Activated CD8-positive, alpha-beta memory T cell treated with anti-CD3 and anti-CD28 coated beads, Interleukin-2, amount 50 U/mL, for 1 hour (primary cell): ENCODE measurements at regions not wholly inside any gene's neighbourhood (a gene's known extent, or its start where the extent isn't known, plus 50 kb on each side); places are given as distances from the start of the nearest gene placed in this dataset.

Experiments used
- DNase-seq: peaks from one replicate; pipeline ENCODE4 v3.0.0-alpha.2; 2020; ENCODE audit errors: extremely low read depth

DNA sequence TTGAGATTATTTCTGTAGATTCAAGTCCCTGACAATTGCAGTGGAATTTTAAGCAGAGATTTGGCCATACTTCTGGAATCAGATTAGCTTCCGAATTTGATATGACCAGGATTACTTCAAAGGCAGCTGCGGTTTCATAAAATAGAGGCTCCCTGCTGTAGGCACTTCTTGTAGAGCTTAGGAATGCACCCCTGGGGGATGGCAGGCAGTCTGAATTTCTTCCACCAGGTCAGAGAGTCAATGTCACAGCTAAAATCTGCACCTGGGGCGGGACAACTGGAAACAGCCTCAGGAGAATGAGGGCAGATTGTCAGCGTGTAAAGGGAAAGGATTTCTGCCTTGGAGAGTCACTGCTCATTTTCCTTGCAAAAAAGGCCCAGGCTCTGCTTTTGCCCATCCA is 182.6 kb downstream of the ARRDC4 start:
- DNase-seq: no peak

DNA sequence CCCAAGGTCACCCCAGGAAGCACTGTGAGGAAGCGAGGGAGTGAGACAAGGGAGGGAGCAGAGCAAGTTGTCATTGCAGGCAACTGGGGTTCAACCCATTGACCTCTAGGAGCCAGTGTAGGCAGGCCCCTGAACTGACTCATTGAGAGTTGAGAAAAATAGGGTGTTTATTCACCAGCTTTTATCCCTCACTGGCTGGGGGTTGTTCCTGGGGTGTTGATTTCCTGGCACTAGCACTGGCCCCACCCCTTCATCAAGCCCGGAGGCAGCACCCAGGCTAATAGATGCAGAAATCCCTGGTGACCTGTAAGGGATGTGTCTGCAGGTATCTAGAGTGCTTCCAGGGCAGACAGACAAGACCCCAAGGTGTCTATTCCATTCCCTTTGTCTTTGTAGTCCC is 183.9 kb downstream of the ARRDC4 start:
- no peak for DNase-seq

DNA sequence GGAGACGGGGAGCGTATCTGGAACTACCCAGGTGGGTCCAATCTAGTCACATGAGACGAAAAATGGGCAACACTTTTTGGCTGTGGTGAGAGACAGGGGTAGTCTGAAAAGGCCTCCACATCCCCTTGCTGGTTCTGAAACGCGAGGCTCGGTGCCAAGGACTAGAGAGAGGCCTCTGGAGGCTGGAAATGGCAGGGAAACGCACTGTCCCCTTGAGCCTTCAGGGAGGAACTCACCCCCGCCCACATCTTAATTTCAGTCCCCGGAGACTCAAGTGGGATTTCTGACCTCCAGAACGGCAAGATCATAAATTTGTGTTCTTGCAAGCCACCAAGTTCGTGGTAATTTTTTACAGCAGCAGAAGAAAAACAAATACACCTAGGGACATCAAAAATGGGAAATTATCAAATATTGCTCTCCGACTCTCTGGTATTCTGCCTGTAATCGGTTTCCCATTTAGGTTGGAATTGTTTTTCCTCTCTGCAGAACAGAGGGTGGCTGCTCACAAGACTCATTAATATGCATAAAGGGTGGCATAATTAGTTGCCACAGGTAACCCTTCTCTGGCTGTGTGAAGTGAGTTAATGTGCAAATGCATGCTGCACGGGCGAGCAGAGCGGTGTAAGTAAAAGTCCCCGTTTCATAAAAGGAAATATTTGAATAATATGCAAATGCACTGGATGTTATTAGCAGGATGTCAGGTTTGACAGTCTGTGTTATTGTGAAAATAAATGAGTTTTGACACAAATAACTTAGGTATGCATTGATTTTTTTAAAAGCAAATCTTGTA is 185.7 kb downstream of the ARRDC4 start:
- DNase-seq: no peak

DNA sequence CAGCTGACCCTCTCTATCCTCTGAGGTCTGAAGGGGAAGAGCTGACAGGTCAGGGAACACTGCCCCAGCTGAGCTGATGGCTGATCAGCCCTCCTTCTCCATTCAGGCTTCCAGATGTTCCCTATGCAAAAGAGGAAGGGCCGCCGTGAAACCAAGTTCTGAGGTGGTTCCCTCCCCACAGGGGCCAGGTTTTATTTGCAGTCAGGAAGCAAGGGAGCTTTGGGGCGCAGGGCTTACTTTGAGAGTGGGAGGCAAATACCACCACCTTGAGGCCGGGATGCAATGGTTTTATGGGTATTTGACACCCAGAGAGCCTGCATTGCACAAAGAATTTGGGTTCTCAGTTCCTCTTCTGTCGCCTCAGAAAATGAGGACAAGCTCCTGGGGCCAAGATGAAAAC is 186.9 kb downstream of the ARRDC4 start:
- no peak for DNase-seq

DNA sequence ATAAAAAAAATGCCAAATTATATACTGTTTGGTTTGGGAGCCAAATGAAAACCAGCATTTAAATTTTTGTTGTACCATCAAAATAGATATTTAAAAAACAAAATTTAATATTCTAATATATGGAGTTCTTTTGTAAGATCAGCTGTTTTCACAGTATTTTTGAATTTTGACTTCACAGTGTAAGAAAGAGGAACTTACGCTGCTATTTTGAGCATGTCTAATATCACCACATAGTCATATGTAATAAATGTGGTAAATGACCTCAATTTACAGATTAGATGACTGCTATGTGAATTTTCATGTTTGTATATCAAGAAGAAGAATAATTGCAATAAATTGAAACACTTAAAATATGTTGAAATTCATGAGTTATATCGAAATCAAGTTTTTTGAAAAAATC is 189.6 kb downstream of the ARRDC4 start:
- DNase-seq: no peak

DNA sequence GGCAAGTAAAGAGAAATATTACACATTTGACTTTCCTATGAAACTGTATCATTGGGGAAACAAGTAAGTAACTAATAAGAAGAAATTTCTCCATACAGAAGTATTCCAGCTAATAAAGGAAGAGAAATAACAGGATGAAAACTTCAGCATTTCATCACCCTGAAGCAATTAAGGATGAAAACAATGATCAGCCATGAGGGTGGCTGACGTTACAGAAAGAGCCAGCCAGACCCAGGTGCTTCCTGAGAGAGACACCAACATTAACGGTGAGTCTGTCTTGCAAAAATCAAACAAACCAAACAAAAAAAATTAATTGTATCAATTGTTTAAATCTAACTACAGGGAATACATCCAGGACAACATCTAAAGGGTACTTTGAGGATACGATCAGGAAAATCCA is 190.0 kb downstream of the ARRDC4 start:
- no peak for DNase-seq

DNA sequence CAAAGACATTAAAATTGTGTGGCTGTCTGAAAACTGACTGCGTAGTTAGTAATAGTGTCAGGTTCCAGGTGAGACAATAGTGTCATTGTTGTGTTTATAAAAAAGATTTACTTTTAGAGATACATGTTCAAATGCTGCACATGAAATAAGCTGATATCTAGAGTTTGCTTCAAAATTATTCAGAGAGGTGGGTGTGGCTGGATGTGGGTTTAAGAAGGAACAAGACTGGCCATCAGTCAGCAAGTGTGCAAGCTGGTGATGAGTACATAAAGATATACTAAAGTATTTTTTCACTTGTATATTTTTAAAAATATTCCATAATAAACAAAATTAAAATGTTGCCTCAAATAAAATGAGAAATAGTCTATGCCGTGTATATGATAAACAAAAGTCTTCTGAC is 190.6 kb downstream of the ARRDC4 start:
- no peak for DNase-seq

DNA sequence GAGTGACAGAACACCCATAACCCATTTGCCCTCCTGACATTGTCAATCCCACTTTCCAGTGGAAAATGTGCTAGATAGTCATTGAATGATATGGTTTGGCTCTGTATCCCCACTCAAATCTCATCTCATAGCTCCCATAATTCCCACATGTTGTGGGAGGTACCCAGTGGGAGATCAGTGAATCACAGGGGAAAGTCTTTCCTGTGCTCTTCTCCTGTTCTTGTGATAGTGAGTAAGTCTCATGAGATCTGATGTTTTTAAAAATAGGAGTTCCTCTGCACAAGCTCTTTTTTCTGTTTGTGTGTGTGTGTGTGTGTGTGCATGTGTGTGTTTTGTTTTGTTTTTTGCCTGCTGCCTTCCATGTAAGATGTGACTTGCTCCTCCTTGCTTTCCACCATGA is 191.7 kb downstream of the ARRDC4 start:
- DNase-seq: no peak

DNA sequence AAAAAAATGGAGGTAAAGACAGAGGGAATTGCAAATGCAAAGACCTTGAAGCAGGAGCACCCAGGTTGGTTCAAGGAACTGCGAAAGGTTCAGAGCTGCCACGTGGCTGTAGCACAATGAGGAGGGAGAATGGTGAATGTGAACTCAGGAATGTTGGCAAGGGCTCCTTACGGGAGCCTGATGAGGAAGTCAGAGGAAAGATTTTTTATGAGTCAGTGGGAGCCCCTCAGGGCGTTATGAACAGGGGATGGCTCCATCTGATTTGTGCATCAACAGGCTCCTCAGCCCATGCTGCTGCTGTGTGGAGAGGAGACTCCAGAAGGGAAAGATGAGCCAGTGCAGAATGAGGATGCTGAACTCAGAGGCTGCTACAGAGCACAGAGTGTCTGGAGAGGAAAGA is 194.4 kb downstream of the ARRDC4 start:
- DNase-seq: no peak

DNA sequence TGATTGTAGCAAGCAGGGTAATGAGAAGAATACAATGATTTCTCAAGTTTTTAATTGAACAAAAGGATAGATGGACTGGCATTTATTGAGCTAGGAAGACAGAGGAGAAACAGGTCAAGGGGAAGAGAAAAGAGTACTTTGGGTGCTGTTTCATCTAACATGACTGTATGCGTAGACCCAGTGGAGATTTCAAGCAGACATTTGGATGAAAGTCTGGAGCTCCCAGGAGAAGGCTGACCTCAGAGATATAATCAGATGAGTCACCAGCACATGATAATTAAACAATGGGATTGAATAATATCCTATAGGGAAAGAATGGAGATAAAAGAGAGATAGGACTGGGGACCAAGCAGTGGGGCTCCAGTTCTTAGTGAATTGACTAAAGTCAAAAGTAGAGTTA is 194.9 kb downstream of the ARRDC4 start:
- no peak for DNase-seq

DNA sequence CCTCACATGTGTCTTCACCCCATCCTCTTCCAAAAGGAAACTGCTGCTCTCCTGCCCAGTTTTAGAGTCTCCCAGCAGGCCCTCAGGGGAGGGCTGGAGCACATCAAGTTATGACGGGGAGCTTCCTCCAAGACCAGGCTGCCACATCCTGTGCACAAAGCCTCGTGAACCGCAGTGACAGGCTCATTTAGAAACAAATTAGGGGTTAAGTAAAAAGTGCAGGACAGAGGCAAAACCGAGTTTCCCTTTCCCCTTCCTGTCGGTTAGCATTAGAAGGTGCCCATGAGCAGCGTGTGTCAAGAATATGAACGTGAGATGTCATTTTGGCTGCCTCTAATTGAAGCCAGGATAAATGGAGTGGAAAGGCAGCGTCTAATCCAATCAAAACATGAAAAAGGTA is 199.7 kb downstream of the ARRDC4 start:
- DNase-seq: no peak

DNA sequence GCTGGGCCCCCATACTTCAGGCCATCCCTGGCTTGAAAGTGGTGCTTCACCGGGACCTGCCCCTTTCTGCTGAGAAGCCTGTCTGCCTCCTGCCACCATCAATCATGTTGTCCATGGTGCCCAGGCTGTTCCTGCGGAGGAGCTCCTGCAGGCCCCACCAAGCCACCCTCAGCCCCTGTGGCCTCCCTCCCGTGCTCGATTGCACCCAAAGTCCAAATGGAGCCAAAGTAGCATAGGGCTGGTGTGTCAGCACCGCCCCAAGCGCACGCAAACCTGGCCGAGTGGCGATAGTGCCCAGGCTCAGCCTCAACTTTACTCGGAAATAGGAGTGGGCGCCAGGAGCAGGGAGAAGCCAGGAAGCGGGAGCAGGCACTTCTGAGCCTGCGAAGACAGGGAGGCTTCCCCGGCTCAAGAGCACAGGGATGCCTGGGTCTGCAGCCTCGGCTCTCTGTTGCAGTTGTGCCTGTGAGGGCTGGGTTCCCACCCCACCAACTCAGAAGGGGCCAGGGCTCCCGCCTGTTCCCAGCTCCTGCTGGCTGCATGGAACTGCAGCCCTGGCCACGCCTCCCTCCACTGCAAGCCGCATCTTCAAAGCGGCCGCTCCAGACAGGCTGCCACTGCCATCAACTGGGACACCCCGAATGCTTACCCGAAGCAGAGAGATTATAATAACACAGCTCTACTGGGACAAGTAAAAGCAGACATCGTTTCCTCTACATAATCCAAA is 203.0 kb downstream of the ARRDC4 start:
- no peak for DNase-seq

DNA sequence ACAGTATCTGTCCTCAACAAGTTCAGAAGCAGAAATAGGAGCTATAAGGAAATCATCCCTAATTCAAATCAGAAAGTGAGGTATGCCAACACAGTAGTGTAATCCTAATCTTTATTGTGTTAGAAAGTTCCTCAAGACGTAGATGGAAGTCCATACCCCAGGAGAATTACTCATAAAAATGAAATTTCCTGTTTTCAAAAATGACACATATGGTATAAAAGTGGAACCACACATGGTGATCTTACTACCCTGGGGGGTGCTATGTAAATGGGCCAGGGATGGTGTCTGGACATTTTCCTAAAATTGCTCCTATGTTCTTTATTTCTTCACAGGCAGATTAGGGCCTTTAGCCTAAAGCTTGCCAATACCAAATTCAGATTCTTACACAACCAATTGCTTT is 204.1 kb downstream of the ARRDC4 start:
- no peak for DNase-seq

DNA sequence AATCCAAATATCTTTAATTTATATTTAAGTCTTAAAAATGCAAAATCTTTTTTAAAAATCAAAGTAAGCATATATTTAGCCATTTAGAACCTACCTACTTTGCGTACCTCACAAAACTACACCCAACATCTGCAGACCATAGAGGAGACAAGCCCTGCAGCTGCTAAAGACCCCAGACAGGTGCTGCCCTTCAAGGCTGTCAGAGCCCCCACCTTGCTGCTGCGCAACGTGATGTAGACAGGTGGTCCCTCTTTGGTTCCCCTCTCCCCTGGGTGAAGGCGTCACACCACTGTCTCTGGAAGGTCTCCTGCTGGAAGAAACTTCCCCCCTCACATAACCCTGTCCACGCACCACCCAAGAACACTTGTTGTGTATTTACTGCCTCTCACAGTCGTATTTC is 204.5 kb downstream of the ARRDC4 start:
- DNase-seq: no peak

DNA sequence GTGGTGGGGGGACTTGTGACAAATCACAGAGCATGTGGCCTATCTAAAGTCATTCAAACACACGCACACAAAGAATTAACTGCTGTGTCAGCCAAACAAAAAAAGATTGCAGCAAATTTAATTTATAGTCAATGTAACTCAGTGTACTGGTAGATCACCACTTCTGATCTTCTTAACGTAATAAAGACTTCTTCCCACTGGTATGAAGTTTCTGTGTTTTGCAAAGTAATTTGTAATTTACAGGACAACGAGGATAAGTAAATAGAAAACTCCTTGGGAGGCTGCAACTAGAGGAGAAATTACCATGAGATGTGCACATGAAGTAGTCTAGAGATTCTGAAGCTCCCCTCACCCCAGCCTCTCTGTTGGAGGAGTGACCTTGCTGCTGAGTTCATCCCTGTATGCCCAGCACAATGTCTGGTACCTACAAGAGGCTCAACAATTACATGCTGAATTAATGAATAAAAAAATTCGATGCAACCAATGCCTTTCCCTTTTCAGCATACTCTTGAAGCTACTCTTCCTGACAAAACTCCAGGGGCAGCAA is 207.3 kb downstream of the ARRDC4 start:
- DNase-seq: no peak

DNA sequence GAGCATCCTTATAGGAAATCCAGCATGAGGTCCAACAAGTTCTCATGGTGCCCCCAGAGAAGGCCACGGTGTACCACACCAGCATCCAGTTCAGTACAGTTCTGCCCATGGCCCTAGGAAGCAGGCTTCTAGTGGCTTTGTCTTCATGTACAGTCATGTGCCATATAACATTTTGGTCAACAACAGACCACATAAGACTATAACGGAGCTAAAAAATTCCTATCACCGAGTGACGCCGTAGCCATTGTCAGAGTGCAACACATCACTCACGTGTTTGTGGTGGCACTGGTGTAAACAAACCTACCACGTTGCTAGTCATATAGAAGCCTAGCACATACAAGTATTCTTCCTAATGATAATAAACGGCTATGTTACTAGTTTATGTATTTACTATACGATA is 209.0 kb downstream of the ARRDC4 start:
- DNase-seq: no peak

DNA sequence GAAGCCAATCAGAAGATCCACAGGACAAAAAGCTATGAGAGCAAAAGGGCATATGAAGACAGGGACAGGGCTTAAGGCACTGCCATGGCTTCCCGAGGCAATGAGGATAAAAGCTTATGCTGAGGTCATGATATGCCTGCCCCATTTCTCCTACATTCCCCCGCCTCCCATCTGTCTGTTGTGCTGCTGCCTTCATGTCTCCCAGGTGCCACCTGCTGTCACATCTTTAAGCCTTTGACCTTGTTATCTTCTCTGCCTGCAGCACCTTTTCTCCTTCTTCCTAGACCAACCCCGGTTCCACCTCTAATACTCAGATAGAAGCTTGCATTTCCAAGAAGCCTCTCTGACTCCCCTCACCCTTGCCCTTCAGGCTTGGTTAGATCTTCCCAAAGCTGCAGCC is 213.8 kb downstream of the ARRDC4 start:
- DNase-seq: no peak

DNA sequence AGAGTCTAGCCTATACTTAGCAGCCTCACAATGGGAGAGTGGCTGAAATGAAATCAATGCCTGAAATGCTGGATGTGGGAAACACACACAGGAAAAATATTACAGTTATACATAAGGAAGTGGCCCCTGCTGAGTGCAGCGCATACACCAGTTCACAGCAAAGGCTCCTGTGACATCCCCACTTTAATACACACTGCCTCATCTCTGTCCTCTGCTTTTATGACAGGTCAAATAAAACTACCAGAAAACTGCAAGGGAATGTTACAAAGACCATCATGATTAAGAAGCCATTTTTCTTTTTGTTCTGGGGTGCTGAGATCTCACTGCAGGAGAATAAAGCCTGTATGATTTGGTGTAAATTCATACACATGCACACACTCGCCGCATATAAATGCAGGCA is 214.3 kb downstream of the ARRDC4 start:
- no peak for DNase-seq

DNA sequence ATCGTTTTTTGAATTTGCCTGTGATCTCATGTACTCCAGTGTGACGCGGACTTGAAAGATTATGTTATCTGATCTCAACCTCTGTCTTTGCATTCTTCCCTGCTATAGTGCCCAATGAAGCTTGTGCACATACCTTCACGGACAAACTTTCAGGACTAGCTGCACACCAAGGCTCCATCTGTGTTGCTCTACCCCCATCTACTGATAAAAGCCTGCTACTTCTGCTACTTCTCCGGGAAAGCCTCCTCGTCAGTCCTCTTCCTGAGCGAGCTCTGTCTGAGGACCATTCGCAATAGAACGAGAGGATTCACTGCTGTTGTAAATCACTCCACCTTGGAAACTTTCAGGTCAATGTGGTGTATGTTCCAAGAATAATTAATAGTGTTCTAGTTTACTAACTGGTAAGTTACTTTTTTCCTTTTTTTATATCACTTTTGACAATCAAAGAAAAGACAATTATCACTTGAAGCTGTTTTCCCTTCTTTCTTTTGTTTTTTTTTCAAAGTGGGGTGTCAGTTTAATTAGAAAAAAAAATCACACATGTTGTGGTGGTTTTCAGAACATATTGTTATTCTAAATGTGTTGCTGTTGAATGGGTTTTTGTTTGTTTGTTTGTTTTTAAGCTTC is 217.6 kb downstream of the ARRDC4 start:
- no peak for DNase-seq

DNA sequence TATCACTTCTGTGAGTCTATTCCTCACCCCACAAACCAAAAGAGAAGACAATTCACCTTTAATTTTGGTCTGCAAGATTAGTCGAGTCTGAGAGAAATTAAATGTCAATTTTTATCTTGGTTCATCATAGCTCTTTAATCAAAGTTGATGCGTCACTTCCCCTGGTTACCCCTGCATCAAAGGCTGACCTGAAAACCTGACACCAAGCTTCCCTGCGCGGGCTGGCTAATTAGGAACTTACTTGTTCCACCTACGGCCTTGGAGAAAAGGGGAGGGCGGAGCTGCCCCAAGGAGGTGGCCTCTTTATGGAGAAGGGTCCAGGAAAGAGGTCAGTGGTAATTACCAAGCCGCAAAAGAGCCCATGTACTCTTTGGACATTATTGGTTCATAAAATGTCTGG is 218.4 kb downstream of the ARRDC4 start:
- DNase-seq: no peak

DNA sequence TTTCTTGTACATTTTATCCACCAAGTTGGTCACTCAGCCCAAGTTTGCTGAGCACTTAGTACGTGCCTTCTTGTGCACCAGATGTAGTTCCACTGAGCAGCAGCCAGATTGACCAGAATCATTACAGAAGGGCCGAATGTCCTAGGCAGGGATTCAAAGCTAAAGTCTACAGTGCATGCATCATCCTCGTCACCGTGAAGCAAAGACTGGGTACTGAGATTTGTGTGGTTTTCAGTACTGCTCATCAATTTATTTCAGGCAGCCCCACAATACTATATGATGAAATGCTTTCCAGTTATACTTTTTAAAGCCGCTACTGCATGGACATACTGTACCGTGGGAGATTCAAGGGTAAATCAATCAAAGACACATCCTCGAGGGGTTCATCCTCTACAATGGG is 227.0 kb downstream of the ARRDC4 start:
- no peak for DNase-seq

DNA sequence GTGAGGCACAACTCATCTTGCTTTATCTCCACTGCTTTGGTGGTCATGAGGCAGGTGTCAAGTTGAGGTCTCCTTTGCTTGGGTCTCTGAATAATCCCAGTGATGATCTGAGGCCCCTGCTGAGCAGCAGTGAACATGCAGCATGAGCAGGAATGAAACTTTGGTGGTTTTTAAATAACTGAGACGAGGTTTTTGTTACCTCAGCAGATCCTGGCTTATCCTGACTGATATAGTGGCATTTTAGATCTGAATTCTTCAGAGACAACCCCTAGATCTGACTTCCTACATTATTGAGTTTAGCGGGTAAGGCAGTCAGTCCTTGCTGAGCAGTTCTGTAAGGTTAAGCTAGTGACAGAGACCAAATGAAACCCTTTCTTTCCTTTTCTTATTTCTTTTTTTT is 230.4 kb downstream of the ARRDC4 start:
- DNase-seq: no peak

DNA sequence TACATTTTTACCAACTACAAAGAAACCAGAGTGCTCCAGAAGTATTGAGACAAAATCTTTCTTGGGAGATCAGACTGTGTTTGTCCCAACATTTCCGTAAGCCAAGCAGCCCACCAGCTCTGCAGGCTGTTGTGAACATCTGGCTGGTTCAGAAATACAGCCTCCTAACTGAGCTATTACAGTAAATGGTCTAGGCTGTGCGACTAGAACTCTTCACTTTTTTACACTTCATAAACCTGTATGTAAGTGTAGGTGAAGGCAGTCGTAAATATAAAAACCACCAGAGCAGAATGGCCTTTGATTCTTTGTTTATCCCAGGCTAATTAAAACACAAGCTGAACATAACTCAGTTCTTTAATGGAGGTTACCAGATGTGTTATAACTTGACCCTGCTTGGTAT is 235.3 kb downstream of the ARRDC4 start:
- DNase-seq: no peak
